GM18499 (cell line): ENCODE measurements at regions not wholly inside any gene's neighbourhood (a gene's known extent, or its start where the extent isn't known, plus 50 kb on each side); places are given as distances from the start of the nearest gene placed in this dataset.

Source experiments
- ATAC-seq: cut with Tn5 transposase; IDR thresholded peaks from one replicate; pipeline ENCODE4 v1.9.1; 2021; ENCODE audit warnings: moderate number of reproducible peaks; ENCODE audit not compliant: insufficient read depth, unreplicated experiment

GRCh38 chr4:56106180-56107147, 157.7 kb downstream of the CEP135 start:
- ATAC-seq: no peak

GRCh38 chr4:56104188-56104587, 155.4 kb downstream of the CEP135 start:
- no peak for ATAC-seq

DNA sequence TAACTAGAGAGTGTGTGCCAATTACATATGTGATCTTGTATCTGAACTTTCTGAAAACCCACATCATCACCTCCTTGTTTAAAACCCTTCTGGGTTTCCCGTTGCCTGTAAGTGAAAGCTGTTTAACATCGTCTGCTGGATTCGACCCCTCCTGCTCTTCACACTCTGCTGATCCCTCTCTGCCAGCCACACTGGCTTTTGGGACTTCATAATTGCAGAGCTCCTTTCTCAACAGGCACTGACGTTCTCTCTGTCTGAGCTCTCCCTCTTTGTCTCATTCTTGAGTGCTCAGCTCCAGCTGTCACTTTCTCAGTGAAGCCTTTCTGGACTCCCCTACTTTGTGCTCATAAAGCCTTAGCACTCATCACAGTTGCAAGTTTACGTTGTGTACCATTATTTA, 153.9 kb downstream of the CEP135 start:
- ATAC-seq: no peak

DNA sequence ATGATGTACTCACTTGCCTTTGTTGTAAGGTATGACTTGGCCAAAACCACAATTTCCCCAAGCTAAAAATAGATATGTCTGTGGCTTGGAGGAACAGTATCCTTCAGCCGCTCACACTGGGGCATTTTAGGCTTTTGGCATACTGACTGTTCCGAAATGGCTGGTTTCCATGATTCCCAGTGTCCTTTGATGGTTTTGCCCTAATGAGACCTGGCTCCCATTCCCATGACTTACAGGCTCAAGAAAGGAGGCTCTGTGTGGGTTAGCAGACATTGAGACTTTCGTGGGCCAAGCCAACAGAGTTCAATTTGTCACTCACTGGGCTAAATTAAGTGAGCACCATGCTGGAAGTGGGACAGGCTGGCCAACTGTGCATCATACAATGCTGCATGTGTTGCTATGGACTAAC, 150.6 kb downstream of the CEP135 start:
- ATAC-seq: no peak

DNA sequence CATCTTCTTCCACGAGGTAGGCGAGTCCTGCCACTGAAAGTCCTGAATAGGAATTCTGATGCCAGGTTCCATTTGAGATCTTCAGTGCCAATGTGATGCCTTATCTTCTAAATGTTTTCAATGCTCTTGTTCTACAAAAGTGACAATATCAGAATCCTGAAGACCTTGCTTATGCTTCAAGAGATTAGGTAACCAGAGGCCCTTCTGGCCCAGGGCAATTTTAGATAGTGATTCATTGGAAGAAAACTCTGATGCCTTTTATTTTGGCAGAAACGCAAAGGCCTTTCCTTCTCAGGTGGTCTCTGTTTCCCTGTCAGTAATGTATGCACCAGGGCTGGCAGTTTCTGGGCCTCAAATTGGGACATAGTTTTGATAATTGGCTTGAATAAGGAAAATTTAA, 144.8 kb downstream of the CEP135 start:
- no peak for ATAC-seq

DNA sequence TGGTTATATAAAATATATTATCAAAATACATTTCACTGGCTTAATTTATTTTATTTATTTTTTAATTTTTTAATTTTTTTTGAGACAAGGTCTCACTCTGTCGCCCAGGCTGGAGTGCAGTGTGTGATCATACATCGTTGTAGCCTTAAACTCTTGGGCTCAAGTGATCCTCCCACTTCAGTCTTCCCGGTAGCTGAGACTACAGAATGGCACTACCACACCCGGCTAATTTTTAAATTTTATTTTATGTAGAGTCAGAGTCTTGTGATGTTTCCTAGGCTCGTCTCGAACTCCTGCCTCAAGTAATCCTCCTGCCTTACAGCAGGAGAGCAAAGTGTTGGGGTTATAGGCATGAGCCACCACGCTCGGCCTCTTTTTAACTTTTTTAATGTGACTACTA, 143.8 kb downstream of the CEP135 start:
- ATAC-seq: no peak

GRCh38 chr4:56086561-56086960, 137.8 kb downstream of the CEP135 start:
- no peak for ATAC-seq

DNA sequence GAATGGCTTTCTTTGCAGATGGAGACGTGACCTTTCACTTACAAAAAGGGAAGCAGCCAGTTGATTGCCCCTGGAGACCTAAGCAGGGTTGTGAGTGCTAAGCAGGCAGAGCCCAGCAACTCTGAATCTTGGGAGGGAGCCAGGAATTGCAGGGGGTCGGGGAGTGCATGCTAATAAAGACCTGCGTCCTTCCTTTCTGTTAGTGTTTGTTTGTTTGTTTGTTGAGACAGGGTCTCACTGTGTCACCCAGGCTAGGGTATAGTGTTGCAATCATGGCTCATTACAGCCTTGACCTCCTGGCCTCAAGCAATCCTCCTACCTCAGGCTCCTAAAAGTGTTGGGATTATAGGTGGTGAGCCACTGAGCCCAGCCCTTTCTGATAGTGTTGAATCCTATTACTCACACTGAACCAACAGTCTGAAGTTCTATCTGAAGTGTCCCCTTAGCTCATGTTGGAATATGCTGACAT, 137.4 kb downstream of the CEP135 start:
- ATAC-seq: no peak

GRCh38 chr4:56085275-56085674, 136.5 kb downstream of the CEP135 start:
- no peak for ATAC-seq

- ATAC-seq: no peak
Observed at GRCh38 chr4:56084851-56085250, 136.1 kb downstream of the CEP135 start.
